K562 (cell line): ENCODE measurements at regions not wholly inside any gene's neighbourhood (a gene's known extent, or its start where the extent isn't known, plus 50 kb on each side); places are given as distances from the start of the nearest gene placed in this dataset.

Source experiments
- CBX3 ChIP-seq, 2 experiments: IDR thresholded peaks; 1 replicate in 1 of 2; 2 replicates in 1 of 2; pipeline ENCODE4 v1.6.1; 2012; ENCODE audit warnings: inconsistent platforms in 2 of 2, low read length in 2 of 2, borderline replicate concordance in 1 of 2, control low read depth in 1 of 2
- HEY1 ChIP-seq: fragments of 250-450 bp; sonication (Bioruptor Pico); IDR thresholded peaks from 2 replicates; pipeline ENCODE4 v1.5.0; 2020; ENCODE audit warnings: mild to moderate bottlenecking, moderate library complexity, borderline replicate concordance
- L3MBTL2 ChIP-seq: fragments of 450-650 bp; IDR thresholded peaks from 2 replicates; pipeline ENCODE4 v1.6.1; 2016; ENCODE audit warnings: mild to moderate bottlenecking, moderate library complexity
- MGA ChIP-seq: fragments of 450-650 bp; IDR thresholded peaks from 2 replicates; pipeline ENCODE4 v1.6.1; 2016; ENCODE audit warnings: mild to moderate bottlenecking, moderate library complexity
- SMC3 ChIP-seq: conservative IDR thresholded peaks from 2 replicates; pipeline ENCODE4 v1.6.1; 2011; ENCODE audit warnings: low read depth, low read length, improper control_type of control experiment; ENCODE audit not compliant: insufficient read depth
- SOX6 ChIP-seq: fragments of 450-650 bp; IDR thresholded peaks from 2 replicates; pipeline ENCODE4 v1.6.1; 2014; ENCODE audit warnings: mild to moderate bottlenecking
- ZNF318 ChIP-seq, 2 experiments: fragments of 450-650 bp; IDR thresholded peaks; 2 replicates each; pipeline ENCODE4 v1.6.1; 2016; ENCODE audit warnings: mild to moderate bottlenecking in 2 of 2, borderline replicate concordance in 1 of 2, low read depth in 1 of 2, moderate library complexity in 1 of 2
- ZNF766 ChIP-seq: fragments of 200-800 bp; sonication (Bioruptor generic); conservative IDR thresholded peaks from 2 replicates; pipeline ENCODE4 v1.6.1; 2016; ENCODE audit warnings: missing genetic modification characterization, missing compliant biosample characterization

GRCh38 chr5:133754575-133755169 lies 142.3 kb upstream of the FSTL4 start (continued):
- TF ChIP-seq MGA (no peak), ZNF318 (IDR thresholded peaks at IDR 0.05; ENCODE audit: borderline replicate concordance in 1 of 2, low read depth in 1 of 2) (no peak), HEY1 (CRISPR knock-in tag) (no peak), CBX3 (IDR thresholded peaks at IDR 0.05; ENCODE audit: borderline replicate concordance in 1 of 2, low read length in 2 of 2) (no peak), SOX6 (no peak), L3MBTL2 (peak; percentile 50; the same call in 1 of the 2 replicates), ZNF766 (CRISPR knock-in tag) (no peak), SMC3 (peak; percentile 36; the same call in 1 of the 2 replicates)
